RWPE1 (cell line): ENCODE measurements at regions not wholly inside any gene's neighbourhood (a gene's known extent, or its start where the extent isn't known, plus 50 kb on each side); places are given as distances from the start of the nearest gene placed in this dataset.

ENCODE experiments used
- CTCF ChIA-PET: fragments of 350-600 bp; sonication (Branson Sonifier 250); formaldehyde crosslinking; extraction: SDS; loops from one replicate; lab custom pipeline; 2021; lab: Yijun Ruan, JAX
- POLR2A ChIA-PET: fragments of 400-600 bp; formaldehyde crosslinking; extraction: SDS; loops from one replicate; lab custom pipeline; 2020; ENCODE audit warnings: antibody characterized with exemption; ENCODE audit not compliant: low non-redundant PET; lab: Yijun Ruan, JAX
- DNase-seq: peaks from one replicate; pipeline ENCODE4 v3.0.0; 2012; ENCODE audit warnings: low spot score
- H3K27ac ChIP-seq: fragments of 450-650 bp; 2 replicates; pipeline ENCODE4 v1.5.1; 2017
- CTCF ChIP-seq: fragments of 450-650 bp; conservative IDR thresholded peaks from 2 replicates; pipeline ENCODE4 v1.5.1; 2017; ENCODE audit warnings: low read depth, mild to moderate bottlenecking

- ChIA-PET CTCF (interaction anchor here (0.7 to 0.8 kb wide), 2 partner anchors 10 to 445 kb away, joined by 3 read pairs; no protein-coding TSS in a partner anchor), POLR2A (no interaction called here)
- no peak for TF ChIP-seq CTCF
- no peak for DNase-seq
- H3K27ac ChIP-seq = no peak overlapping the region
These were observed 96.0 kb downstream of the SAMD9 start for GRCh38 chr7:93021748-93022147.

- ChIA-PET POLR2A (no interaction called here), CTCF (no interaction called here)
- no peak for TF ChIP-seq CTCF
- no peak overlapping the region for H3K27ac ChIP-seq
- no peak for DNase-seq
These were observed 99.1 kb downstream of the SAMD9 start for GRCh38 chr7:93018716-93019115.

GRCh38 chr7:93016681-93017381, 100.9 kb downstream of the SAMD9 start:
- no peak overlapping the region for H3K27ac ChIP-seq
- no peak for DNase-seq
- TF ChIP-seq CTCF = no peak
- POLR2A ChIA-PET = no interaction called here
- CTCF ChIA-PET = interaction anchor here (0.7 kb wide), 1 partner anchor 346 kb away, joined by 3 read pairs; no protein-coding TSS in a partner anchor

- TF ChIP-seq CTCF = no peak
- H3K27ac ChIP-seq = no peak overlapping the region
- DNase-seq = no peak
- ChIA-PET POLR2A (no interaction called here), CTCF (no interaction called here)
These were observed 101.8 kb downstream of the SAMD9 start for GRCh38 chr7:93015779-93016481.

- no peak for TF ChIP-seq CTCF
- ChIA-PET CTCF (no interaction called here), POLR2A (no interaction called here)
- no peak overlapping the region for H3K27ac ChIP-seq
- DNase-seq = no peak
These were observed 102.5 kb downstream of the SAMD9 start for GRCh38 chr7:93015101-93015778.

- TF ChIP-seq CTCF = no peak
- H3K27ac ChIP-seq = no peak overlapping the region
- CTCF ChIA-PET = no interaction called here
- POLR2A ChIA-PET = no interaction called here
- no peak for DNase-seq
These were observed 103.4 kb downstream of the SAMD9 start for GRCh38 chr7:93014410-93014809.
